Transverse colon (tissue), 4 donors: ENCODE measurements at regions not wholly inside any gene's neighbourhood (a gene's known extent, or its start where the extent isn't known, plus 50 kb on each side); places are given as distances from the start of the nearest gene placed in this dataset.
"Not testable (repeated sequence)": the region's sequence is repeated elsewhere in the genome, so short reads cannot be mapped to it uniquely, and the experiment has no call there.

Experiments used
- CTCF ChIP-seq, 5 experiments: fragments of 200-600 bp in 3 of 5; fragments of 450-650 bp in 2 of 5; sonication (generic) in 3 of 5; IDR thresholded peaks; 1 replicate in 2 of 5; 2 replicates in 3 of 5; pipeline ENCODE4 v1.5.1; 2016 to 2017; ENCODE audit warnings: antibody characterized with exemption in 5 of 5, inconsistent platforms in 3 of 5, mild to moderate bottlenecking in 2 of 5, moderate library complexity in 1 of 5
- EP300 ChIP-seq: sonication (generic); formaldehyde crosslinking; IDR thresholded peaks from one replicate; pipeline ENCODE4 v1.6.1; 2017; ENCODE audit warnings: antibody characterized with exemption, low read depth
- POLR2A ChIP-seq: fragments of 450-650 bp; IDR thresholded peaks from one replicate; pipeline ENCODE4 v1.6.1; 2016; ENCODE audit warnings: antibody characterized with exemption, mild to moderate bottlenecking, moderate library complexity
- POLR2AphosphoS5 ChIP-seq, 3 donors: sonication (generic); formaldehyde crosslinking; IDR thresholded peaks; one replicate each; pipeline ENCODE4 v1.6.1; 2016; ENCODE audit warnings: antibody characterized with exemption in 3 of 3

- not testable (repeated sequence) for TF ChIP-seq CTCF (IDR thresholded peaks at IDR 0.05); EP300; POLR2A; POLR2AphosphoS5 (IDR thresholded peaks at IDR 0.05)
Observed at GRCh38 chr9:17072563-17072962, 62.3 kb upstream of the CNTLN start.
